C4-2B (cell line): ENCODE measurements at regions not wholly inside any gene's neighbourhood (a gene's known extent, or its start where the extent isn't known, plus 50 kb on each side); places are given as distances from the start of the nearest gene placed in this dataset.
"Not testable (repeated sequence)": the region's sequence is repeated elsewhere in the genome, so short reads cannot be mapped to it uniquely, and the experiment has no call there.

Source experiments
- ZFX ChIP-seq: fragments of 450-650 bp; IDR thresholded peaks from 2 replicates; pipeline ENCODE4 v1.6.1; 2017
- TF ChIP-seq, protein P1 (sequence below): fragments of 450-650 bp; conservative IDR thresholded peaks from 2 replicates; pipeline ENCODE4 v1.5.1; 2017; ENCODE audit warnings: mild to moderate bottlenecking

- TF ChIP-seq, protein P1, sequence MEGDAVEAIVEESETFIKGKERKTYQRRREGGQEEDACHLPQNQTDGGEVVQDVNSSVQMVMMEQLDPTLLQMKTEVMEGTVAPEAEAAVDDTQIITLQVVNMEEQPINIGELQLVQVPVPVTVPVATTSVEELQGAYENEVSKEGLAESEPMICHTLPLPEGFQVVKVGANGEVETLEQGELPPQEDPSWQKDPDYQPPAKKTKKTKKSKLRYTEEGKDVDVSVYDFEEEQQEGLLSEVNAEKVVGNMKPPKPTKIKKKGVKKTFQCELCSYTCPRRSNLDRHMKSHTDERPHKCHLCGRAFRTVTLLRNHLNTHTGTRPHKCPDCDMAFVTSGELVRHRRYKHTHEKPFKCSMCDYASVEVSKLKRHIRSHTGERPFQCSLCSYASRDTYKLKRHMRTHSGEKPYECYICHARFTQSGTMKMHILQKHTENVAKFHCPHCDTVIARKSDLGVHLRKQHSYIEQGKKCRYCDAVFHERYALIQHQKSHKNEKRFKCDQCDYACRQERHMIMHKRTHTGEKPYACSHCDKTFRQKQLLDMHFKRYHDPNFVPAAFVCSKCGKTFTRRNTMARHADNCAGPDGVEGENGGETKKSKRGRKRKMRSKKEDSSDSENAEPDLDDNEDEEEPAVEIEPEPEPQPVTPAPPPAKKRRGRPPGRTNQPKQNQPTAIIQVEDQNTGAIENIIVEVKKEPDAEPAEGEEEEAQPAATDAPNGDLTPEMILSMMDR: not testable (repeated sequence)
- TF ChIP-seq ZFX: not testable (repeated sequence)
Observed at GRCh38 chr19:28685077-28685476, 527.9 kb downstream of the UQCRFS1 start.
